ENCODE measurements at regions not wholly inside any gene's neighbourhood (a gene's known extent, or its start where the extent isn't known, plus 50 kb on each side); places are given as distances from the start of the nearest gene placed in this dataset.

DNA sequence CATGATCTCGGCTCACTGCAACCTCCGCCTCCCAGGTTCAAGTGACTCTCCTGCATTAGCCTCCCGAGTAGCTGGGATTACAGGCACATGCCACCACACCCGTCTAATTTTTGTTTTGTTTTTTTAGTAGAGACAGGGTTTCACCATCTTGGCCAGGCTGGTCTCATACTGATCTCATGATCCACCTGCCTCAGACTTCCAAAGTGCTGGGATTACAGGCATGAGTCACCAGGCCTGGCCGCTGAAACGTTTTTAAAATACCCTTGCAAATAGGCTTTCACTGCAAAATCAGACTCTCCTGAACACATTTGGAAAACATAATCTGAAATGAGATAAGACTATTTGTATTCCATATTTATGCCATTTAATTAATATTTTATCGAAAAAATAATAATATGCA is 826.1 kb upstream of the CNTN5 start (continued):
- TF ChIP-seq EP300 (IDR thresholded peaks at IDR 0.05; ENCODE audit: borderline replicate concordance in 1 of 2, low read depth in 1 of 2, low read length in 1 of 2) (no peak), SIN3A (IDR thresholded peaks at IDR 0.05; ENCODE audit: borderline replicate concordance, low read depth, low read length) (no peak), GATA2 (CRISPR knock-in tag; IDR thresholded peaks at IDR 0.05) (no peak), EZH2phosphoT487 (IDR thresholded peaks at IDR 0.05; ENCODE audit: borderline replicate concordance, low read depth) (no peak), RAD21 (IDR thresholded peaks at IDR 0.05; ENCODE audit: low read length) (no peak)
- TF ChIP-seq, protein P1, sequence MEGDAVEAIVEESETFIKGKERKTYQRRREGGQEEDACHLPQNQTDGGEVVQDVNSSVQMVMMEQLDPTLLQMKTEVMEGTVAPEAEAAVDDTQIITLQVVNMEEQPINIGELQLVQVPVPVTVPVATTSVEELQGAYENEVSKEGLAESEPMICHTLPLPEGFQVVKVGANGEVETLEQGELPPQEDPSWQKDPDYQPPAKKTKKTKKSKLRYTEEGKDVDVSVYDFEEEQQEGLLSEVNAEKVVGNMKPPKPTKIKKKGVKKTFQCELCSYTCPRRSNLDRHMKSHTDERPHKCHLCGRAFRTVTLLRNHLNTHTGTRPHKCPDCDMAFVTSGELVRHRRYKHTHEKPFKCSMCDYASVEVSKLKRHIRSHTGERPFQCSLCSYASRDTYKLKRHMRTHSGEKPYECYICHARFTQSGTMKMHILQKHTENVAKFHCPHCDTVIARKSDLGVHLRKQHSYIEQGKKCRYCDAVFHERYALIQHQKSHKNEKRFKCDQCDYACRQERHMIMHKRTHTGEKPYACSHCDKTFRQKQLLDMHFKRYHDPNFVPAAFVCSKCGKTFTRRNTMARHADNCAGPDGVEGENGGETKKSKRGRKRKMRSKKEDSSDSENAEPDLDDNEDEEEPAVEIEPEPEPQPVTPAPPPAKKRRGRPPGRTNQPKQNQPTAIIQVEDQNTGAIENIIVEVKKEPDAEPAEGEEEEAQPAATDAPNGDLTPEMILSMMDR (IDR thresholded peaks at IDR 0.05), result no peak
- TF ChIP-seq, protein P2, sequence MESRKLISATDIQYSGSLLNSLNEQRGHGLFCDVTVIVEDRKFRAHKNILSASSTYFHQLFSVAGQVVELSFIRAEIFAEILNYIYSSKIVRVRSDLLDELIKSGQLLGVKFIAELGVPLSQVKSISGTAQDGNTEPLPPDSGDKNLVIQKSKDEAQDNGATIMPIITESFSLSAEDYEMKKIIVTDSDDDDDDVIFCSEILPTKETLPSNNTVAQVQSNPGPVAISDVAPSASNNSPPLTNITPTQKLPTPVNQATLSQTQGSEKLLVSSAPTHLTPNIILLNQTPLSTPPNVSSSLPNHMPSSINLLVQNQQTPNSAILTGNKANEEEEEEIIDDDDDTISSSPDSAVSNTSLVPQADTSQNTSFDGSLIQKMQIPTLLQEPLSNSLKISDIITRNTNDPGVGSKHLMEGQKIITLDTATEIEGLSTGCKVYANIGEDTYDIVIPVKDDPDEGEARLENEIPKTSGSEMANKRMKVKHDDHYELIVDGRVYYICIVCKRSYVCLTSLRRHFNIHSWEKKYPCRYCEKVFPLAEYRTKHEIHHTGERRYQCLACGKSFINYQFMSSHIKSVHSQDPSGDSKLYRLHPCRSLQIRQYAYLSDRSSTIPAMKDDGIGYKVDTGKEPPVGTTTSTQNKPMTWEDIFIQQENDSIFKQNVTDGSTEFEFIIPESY (IDR thresholded peaks at IDR 0.05; ENCODE audit: borderline replicate concordance, low read depth), result no peak

DNA sequence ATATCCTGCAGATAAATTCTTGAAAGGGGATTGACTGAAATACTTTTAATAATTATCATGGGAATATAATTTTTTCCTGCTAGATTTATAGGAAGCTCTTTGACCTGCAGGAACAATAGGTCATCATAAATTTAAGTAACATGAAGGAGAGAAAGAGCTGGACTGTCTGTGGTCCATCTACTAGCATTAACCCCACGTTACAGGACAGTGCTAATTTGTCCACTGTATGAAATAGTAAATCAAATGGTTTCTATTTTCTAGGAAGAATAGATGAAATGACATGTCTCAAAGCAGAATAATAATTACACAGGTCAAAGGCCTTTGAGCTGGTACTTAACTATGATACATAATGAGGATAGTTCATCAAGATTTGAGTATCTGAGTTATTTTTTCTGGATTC is 825.4 kb upstream of the CNTN5 start:
- Histone ChIP-seq H3K4me2 (no peak overlapping the region), H3K79me2 (ENCODE audit: insufficient read depth) (no peaks in the 10 kb centered on the region), H3K9ac (no peak overlapping the region), H3K27me3 (ENCODE audit: insufficient read depth) (no peaks in the 10 kb centered on the region), H2AFZ (ENCODE audit: low read depth) (no peak overlapping the region), H3K9me3 (no peaks in the 10 kb centered on the region), H3K27ac (ENCODE audit: low read depth in 2 of 2, low read length in 1 of 2) (no peak overlapping the region), H3K4me1 (ENCODE audit: control insufficient read depth in 1 of 2, insufficient read depth in 2 of 2, low read depth in 1 of 2, low read length in 1 of 2) (no peaks in the 10 kb centered on the region), H3K9me2 (no peaks in the 10 kb centered on the region), H3K36me3 (replicated peaks in 1 of 2; ENCODE audit: control insufficient read depth in 1 of 2, insufficient read depth in 2 of 2, low read length in 1 of 2) (no peaks in the 10 kb centered on the region), H3K4me3 (ENCODE audit: low read depth in 2 of 2, low read length in 1 of 2) (no peak overlapping the region), H4K20me1 (ENCODE audit: insufficient read depth) (no peaks in the 10 kb centered on the region), H3F3A (replicated peaks; ENCODE audit: insufficient read depth) (no peaks in the 10 kb centered on the region)
- WGBS (ENCODE audit: low lambda C conversion rate), result 4% methylated on average over 1 of the region's 1 CpG
- no peak for TF ChIP-seq EZH2phosphoT487 (IDR thresholded peaks at IDR 0.05; ENCODE audit: borderline replicate concordance, low read depth)
- no peak for TF ChIP-seq POLR2AphosphoS5 (IDR thresholded peaks at IDR 0.05; ENCODE audit: low read depth, low read length)
- no peak for TF ChIP-seq RXRA (IDR thresholded peaks at IDR 0.05; ENCODE audit: borderline replicate concordance, low read depth)
- TF ChIP-seq FOXM1 (IDR thresholded peaks at IDR 0.05; ENCODE audit: low read depth), result no peak
- TF ChIP-seq, protein P3, sequence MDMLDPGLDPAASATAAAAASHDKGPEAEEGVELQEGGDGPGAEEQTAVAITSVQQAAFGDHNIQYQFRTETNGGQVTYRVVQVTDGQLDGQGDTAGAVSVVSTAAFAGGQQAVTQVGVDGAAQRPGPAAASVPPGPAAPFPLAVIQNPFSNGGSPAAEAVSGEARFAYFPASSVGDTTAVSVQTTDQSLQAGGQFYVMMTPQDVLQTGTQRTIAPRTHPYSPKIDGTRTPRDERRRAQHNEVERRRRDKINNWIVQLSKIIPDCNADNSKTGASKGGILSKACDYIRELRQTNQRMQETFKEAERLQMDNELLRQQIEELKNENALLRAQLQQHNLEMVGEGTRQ (IDR thresholded peaks at IDR 0.05; ENCODE audit: borderline replicate concordance, low read depth, low read length), result no peak
- TF ChIP-seq, protein P4, sequence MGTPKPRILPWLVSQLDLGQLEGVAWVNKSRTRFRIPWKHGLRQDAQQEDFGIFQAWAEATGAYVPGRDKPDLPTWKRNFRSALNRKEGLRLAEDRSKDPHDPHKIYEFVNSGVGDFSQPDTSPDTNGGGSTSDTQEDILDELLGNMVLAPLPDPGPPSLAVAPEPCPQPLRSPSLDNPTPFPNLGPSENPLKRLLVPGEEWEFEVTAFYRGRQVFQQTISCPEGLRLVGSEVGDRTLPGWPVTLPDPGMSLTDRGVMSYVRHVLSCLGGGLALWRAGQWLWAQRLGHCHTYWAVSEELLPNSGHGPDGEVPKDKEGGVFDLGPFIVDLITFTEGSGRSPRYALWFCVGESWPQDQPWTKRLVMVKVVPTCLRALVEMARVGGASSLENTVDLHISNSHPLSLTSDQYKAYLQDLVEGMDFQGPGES (IDR thresholded peaks at IDR 0.05; ENCODE audit: low read depth, low read length), result no peak
- no peak for TF ChIP-seq RCOR1 (IDR thresholded peaks at IDR 0.05; ENCODE audit: low read length)
- no peak for TF ChIP-seq JUND (IDR thresholded peaks at IDR 0.05)
- TF ChIP-seq, protein P5, sequence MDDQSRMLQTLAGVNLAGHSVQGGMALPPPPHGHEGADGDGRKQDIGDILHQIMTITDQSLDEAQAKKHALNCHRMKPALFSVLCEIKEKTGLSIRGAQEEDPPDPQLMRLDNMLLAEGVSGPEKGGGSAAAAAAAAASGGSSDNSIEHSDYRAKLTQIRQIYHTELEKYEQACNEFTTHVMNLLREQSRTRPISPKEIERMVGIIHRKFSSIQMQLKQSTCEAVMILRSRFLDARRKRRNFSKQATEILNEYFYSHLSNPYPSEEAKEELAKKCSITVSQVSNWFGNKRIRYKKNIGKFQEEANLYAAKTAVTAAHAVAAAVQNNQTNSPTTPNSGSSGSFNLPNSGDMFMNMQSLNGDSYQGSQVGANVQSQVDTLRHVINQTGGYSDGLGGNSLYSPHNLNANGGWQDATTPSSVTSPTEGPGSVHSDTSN (IDR thresholded peaks at IDR 0.05), result no peak
- no peak for TF ChIP-seq NFIC (IDR thresholded peaks at IDR 0.05; ENCODE audit: borderline replicate concordance)
- no peak for TF ChIP-seq RAD21 (IDR thresholded peaks at IDR 0.05; ENCODE audit: low read length)
- no peak for TF ChIP-seq CHD2 (IDR thresholded peaks at IDR 0.05; ENCODE audit: low read length, partially characterized antibody)
- TF ChIP-seq EP300 (IDR thresholded peaks at IDR 0.05; ENCODE audit: borderline replicate concordance in 1 of 2, low read depth in 1 of 2, low read length in 1 of 2), result no peak
- TF ChIP-seq, protein P6, sequence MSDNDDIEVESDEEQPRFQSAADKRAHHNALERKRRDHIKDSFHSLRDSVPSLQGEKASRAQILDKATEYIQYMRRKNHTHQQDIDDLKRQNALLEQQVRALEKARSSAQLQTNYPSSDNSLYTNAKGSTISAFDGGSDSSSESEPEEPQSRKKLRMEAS (IDR thresholded peaks at IDR 0.05; ENCODE audit: low read depth), result no peak
- TF ChIP-seq ELF1 (IDR thresholded peaks at IDR 0.05), result no peak
- TF ChIP-seq, protein P7, sequence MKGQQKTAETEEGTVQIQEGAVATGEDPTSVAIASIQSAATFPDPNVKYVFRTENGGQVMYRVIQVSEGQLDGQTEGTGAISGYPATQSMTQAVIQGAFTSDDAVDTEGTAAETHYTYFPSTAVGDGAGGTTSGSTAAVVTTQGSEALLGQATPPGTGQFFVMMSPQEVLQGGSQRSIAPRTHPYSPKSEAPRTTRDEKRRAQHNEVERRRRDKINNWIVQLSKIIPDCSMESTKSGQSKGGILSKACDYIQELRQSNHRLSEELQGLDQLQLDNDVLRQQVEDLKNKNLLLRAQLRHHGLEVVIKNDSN (IDR thresholded peaks at IDR 0.05; ENCODE audit: borderline replicate concordance, low read depth), result no peak
- no peak for TF ChIP-seq YY1 (IDR thresholded peaks at IDR 0.05; ENCODE audit: low read depth)
- TF ChIP-seq TCF12 (IDR thresholded peaks at IDR 0.05), result no peak
- no peak for TF ChIP-seq SMC3 (IDR thresholded peaks at IDR 0.05; ENCODE audit: low read depth, low read length)
- POLR2A ChIA-PET, result no interaction called here
- CTCF ChIA-PET, result interaction anchor here (0.6 kb wide), 1 partner anchor 19 kb away, joined by 3 read pairs; no protein-coding TSS in a partner anchor
- no peak for DNase-seq

Data from SK-N-SH (cell line).